Breast epithelium (tissue), 3 donors: ENCODE measurements at regions not wholly inside any gene's neighbourhood (a gene's known extent, or its start where the extent isn't known, plus 50 kb on each side); places are given as distances from the start of the nearest gene placed in this dataset.

ENCODE experiments used
- POLR2A ChIP-seq: fragments of 450-650 bp; IDR thresholded peaks from one replicate; pipeline ENCODE4 v1.6.1; 2016; ENCODE audit warnings: antibody characterized with exemption, mild to moderate bottlenecking, moderate library complexity
- TF ChIP-seq, protein P1 (sequence below), 3 donors: fragments of 450-650 bp; IDR thresholded peaks; one replicate each; pipeline ENCODE4 v1.5.1; 2016 to 2017; ENCODE audit warnings: antibody characterized with exemption in 3 of 3, mild to moderate bottlenecking in 3 of 3, moderate library complexity in 3 of 3

DNA sequence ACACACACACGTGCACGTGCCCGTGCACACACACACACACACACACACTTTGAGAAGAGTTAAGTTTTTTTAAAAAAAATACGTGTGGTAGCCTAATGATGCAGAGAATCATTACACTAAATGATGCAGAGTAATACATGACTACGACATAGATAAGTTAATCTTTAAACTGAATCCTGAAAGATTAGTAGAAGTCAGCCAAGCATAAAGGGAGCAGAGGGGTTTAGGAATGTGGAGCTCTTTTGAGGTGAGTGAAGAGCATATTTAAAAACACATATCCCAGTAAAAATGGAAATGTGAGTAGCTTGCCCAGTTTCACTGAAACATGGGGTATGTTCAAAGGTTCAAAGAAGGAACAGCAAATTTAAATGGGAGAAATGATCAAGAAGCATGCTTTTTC, 61.3 kb upstream of the TYRP1 start:
- no peak for TF ChIP-seq POLR2A
- TF ChIP-seq, protein P1, sequence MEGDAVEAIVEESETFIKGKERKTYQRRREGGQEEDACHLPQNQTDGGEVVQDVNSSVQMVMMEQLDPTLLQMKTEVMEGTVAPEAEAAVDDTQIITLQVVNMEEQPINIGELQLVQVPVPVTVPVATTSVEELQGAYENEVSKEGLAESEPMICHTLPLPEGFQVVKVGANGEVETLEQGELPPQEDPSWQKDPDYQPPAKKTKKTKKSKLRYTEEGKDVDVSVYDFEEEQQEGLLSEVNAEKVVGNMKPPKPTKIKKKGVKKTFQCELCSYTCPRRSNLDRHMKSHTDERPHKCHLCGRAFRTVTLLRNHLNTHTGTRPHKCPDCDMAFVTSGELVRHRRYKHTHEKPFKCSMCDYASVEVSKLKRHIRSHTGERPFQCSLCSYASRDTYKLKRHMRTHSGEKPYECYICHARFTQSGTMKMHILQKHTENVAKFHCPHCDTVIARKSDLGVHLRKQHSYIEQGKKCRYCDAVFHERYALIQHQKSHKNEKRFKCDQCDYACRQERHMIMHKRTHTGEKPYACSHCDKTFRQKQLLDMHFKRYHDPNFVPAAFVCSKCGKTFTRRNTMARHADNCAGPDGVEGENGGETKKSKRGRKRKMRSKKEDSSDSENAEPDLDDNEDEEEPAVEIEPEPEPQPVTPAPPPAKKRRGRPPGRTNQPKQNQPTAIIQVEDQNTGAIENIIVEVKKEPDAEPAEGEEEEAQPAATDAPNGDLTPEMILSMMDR (IDR thresholded peaks at IDR 0.05): no peak
